MV-4-11 (cell line): ENCODE measurements at regions not wholly inside any gene's neighbourhood (a gene's known extent, or its start where the extent isn't known, plus 50 kb on each side); places are given as distances from the start of the nearest gene placed in this dataset.
"Not testable (repeated sequence)": the region's sequence is repeated elsewhere in the genome, so short reads cannot be mapped to it uniquely, and the experiment has no call there.

Experiments
- DNase-seq: peaks from one replicate; lab custom pipeline; 2025; lab: John Stamatoyannopoulos, UW

DNA sequence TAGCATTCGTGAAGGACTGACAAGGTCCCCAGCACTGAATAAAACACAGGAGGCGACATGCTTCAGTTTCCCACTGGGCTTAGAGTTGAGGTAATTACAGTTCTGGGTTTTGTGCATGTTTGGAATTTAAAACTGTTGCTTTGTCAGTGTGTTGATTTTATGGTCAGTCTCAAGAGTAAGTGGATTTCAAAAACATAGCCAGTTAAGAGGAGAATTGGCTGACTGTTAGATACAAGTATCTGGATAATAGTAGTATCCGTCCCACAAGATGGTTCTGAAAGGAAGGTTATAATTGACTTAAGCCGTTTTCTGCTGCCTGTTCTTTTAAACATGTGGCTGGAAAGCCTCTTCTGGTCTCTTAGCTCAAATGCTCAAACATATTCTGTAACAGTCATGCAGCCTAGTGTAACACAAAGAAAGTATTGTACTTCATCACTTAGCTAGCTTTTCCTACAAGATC is 170.9 kb downstream of the POLR1F start:
- DNase-seq: no peak

DNA sequence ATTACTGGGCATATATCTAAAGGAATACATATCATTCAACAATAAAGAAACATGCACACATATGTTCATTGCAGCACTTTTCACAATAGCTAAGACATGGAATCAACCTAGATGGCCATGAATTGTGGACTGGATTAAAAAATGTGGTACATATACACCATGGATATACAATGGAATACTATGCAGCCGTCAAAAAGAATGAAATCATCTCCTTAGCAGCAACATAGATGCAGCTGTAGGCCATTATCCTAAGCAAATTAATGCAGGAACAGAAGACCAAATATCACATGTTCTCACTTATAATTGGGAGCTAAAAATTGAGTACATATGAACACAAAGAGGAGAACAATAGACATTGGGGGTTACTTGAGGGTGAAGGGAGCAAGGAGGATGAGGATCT is 175.6 kb downstream of the POLR1F start:
- no peak for DNase-seq

DNA sequence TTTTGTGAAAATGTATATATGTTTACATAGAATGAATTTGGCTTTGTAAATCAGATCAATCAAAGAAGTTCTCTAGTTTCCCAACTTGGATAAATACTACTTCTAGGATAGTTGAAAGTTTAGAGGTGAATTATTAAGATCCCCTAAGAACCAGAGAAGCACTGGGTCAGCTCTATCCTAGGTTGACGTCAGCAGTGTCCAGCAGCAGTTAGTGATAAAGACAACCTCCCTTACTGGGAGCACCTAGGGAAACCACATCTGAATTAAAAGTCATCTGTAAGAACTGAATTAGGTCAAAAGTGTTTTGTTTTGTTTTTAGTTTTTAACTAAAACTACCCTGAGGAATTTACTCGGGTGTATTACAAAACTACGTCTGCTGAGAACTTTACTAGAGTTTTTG is 178.0 kb downstream of the POLR1F start:
- no peak for DNase-seq

DNA sequence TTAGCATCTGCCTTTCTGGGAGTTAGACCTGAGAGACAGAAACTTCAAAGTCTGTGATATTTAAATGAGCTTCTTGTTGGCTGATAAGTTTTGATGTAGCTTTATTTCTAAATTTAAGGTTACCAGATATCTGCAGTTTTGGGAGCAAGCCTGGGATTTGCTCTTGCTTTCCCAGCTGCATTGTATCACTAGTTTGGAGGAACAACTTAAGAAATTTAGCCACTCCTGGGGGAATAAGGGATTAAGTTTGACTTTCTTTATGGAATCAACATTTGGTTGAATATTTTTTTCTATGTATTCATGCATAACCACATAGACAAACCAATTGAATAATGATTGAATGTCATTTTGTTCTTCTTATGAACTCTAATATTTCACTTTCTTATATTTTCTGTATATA is 178.6 kb downstream of the POLR1F start:
- DNase-seq: no peak

DNA sequence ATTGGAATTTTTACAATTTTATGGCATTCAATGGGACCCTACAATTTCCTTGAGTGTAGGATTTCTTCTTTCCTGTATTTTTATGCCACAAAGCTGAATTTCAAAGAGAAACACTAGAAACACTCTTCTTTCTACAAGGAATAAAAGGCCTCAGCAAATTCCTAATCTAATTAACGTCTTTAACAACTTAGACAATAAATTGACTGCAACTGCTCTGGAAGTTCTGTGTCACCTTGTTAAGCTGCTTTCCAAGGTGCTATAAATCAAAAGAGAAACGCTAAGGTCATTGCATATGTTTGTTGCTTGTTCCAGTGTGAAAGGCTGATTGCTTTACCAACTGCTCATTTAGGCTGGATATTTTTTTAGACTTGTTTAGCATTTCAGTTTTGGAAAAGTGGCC is 182.2 kb downstream of the POLR1F start:
- DNase-seq: no peak

DNA sequence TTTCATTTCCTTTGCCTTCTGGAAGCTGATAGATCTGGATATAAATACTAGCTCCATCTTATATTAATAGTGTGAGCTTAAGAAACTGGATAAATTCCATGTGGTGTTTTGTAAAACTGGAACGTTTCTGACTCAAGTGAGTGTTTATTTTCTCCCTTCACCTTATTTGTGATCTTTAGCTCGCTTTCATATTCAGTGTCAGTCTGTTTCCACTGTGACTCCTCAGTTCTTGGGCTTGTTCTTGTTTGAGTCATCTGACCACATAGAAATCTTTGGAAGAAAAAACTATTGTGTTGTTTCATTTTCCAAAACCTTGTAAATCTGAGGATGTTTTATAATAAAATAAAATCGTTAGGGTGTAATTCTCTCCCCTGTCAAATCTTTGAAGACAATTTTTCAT is 186.4 kb downstream of the POLR1F start:
- no peak for DNase-seq

DNA sequence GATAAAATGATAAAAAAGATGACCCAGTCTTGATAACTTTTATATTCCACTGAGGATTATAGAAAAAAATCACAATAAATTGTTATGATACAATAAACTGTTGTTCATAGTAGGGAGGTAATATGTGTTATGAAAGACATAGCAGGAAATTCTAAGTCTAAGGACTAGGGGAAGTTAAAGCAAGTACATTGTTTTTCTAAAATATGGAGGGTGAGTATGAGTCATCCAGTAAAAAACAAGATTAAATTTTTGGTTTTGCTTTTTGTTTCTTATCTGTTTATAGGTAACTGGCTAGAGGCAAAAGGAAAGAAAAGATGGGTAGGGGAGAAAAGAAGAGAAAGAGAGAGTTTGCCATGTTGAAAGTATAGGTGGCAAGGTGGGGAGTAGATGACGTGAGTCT is 188.4 kb downstream of the POLR1F start:
- DNase-seq: no peak

DNA sequence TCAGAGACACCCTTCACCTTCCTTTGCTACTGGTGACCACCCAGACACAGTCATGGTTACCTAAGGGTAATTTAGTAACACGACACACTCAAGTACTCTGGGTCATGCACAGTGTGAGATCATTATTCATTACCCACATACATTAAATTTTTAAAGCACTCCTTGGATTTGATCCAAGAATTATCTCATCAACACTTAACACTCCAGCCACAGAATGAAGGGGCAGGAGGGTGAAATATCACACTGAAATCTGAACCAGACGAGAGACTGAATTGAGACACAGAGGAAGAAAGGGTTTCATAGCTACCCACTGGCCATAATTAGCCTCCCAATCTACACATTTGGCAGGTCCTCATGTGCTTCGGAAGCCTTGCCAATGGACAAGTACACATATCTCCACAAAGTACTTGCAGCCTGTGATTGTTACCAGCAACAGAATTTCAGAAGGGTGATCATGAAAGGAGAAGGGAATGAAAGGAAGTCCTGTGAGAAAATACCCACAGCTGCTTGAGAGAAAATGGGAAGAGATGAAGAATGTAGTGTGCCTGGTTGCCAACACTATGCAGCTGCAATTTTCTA is 189.3 kb downstream of the POLR1F start:
- no peak for DNase-seq

DNA sequence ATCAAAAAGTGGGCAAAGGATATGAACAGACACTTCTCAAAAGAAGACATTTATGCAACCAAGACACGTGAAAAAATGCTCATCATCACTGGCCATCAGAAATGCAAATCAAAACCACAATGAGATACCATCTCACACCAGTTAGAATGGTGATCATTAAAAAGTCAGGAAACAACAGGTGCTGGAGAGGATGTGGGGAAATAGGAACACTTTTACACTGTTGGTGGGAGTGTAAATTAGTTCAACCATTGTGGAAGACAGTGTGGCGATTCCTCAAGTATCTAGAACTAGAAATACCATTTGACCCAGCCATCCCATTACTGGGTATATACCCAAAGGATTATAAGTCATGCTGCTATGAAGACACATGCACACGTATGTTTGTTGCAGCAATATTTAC is 191.3 kb downstream of the POLR1F start:
- not testable (repeated sequence) for DNase-seq

DNA sequence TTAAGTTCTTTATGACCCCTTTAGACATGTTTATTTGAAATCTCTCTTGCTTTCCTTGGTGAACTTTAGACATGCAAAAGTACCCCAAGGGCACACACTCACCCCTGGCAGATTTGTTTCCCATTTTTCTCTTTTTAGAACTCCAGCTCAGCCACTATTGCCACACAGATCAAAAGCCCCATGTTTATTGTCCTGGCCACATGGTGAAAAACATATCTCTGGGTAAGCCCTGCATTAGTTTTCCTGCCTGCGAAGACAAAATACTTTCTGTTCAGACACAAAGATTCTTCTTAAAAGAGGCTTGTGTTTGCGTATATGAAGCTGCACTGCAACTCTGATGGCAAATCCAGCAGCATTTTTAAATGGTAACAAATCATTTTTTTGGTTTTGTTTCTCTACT is 200.0 kb downstream of the POLR1F start:
- no peak for DNase-seq

DNA sequence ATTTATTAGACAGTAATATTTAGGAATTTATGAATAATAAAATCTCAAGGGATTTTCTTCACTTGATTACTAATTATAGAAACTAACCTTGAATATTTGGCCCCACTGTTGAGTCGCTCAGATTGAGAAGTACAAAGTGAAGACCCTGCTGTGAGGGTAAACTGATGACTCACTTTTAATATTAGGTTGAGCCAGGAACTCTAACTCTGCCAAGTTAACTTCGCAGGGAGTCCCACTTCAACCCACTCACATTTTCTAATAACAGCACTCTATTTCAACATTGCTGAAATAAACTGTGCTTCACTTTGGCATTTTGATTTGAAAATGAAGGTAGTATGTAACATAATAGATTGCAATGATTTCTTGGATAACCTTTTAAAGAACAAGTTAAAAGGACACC is 200.7 kb downstream of the POLR1F start:
- DNase-seq: no peak

DNA sequence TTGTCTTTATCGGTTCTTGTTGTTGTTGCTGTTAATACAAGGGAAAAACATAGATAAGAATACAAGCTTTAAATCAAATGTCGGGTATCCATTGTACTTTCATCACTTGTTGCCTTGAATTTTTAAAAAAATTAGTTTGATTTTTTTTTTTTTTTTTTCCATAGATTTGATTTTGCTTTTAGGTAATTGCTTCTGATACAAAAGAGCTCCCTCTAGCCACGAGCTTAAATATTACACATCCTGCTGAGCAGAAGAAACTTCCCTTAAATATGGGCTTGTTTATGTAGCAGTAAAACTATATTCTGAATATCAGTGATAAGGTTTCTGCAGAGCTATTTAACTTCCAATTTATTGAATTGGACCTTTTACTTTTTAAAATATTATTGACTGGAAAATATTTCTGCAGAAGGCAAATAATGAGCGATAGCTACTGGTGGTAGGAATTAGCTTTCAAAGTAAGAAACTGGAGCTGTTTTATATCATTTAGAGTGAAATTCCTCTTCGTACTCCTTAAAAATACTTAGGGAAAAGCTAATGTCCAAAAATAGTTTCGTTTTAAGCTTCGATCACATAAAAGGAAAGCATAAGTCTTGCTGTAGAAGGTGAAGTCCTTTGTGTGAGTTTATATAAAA is 216.9 kb downstream of the POLR1F start:
- DNase-seq: peak; percentile 4

DNA sequence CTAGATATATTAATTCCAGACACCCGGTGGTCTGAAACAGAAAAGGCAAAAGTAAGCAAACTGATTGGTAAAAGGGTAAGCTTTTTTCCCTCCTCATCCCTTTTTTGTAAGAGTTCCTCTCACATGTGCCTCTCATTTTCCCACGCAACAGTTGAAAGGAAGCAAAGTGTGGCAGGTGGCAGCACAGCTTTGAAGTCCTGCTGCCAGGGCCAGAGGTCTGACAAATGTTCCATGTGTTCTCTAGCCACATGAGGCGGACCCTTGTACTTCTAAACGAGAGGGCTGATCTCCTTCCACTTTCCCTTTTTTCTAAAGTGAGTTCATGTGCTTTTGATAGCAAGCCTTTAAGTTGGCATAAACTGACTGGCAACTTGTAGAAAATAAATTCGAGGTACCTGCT is 217.5 kb downstream of the POLR1F start:
- no peak for DNase-seq

DNA sequence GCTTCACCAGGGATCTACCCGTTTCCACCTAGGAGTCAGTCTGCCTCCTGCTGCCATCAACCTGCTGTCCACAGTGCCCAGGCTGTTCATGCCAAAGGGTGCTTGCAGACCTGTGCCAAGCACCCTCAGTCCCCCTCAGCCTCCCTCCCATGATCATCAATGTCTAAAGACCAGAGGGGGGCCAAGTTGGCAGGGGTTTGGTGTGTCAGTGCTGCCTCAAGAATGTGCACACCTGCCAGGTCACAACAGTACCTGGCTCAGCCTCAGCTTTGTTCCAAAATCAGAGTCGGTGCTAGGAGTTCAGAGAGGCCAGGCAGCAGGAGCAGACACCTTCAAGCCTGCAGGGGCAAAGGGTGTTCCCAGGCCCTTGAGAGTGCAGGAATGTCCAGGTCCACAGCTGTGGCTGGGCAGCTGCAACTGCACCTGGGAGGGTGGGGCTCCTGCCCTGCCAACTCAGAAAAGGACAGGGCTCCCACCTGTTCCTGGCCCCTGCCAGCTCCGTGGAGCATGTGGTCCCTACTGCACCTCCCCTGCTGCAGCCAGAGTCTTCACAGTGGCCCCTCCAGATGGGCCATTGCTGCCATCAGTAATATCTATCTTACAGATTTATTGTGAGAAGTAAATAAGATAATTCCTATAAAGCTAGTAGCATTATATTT is 219.5 kb downstream of the POLR1F start:
- DNase-seq: no peak

DNA sequence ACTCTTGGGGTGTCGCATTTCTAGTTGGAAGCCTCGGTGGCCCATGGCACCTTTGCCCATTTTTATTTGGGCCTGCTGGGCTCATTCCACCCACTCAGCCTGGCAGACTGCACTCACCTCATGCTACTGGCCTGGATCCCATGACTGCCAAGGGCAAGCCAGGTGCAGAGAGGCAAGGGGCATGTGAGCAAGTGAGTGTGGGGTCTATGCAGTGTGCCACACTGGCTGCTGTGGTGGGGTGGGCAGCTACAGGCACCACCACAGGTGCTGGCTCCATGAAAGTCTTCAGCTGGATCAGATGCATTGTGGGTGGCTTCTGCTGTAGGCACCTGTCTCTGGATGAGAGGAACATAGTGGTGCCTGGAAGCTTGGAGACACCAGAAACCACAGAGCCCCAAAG is 220.8 kb downstream of the POLR1F start:
- no peak for DNase-seq

DNA sequence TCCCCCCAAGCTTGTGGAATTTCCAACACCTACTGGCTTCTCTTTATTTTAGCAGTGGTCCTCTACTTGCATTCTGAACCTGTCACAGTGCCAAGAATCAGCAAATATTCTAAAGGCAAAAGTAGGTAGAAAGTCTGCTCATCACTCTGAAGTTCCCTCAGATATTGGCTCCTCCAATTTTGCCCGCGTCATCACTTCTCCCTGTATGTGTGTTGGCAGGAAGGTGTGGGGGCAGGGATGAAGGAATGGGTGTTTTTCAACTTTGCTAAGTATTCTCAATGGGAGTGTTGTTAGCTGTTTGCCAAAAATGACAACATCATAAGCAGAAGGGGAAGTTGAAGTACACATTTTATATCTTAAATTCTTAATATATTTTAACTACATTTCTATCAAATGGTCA is 226.2 kb downstream of the POLR1F start:
- DNase-seq: no peak

DNA sequence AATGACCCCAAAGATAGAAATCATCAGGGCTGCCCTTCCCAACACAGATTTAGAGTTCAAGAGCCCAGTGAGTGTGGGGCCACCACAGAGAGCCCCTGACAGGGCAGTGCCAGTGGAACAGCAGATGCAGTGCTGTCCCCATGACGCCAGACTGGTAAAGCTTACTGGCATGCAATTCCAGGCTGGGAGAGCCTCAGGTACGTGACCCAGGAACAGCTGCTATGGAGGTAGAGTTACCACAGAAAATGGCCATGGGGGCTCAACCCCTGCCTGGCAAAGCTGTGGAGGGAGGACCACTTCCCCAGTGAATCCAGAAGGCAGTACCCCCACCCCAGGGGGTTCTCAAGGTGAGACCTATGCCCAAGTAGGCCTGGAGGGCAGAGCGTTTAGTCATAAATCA is 228.5 kb downstream of the POLR1F start:
- DNase-seq: no peak

DNA sequence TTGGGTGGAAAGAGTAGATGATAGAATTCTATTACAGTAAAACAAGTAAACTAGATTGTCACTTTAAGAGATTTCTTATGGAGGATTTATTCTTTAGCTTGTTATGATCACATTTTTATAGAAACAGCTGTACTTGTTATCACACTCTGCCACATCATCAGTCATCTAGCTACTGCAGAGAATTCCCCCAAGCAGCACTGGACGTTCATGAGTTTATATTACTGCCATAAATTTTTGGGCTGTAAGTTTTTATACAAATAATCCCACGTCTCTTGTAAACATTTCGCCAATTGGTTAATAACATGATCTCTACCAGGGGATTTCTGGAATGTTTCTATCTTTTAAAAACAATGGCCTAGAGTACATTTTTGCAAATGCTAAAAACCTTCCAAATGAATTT is 238.8 kb downstream of the POLR1F start:
- no peak for DNase-seq

DNA sequence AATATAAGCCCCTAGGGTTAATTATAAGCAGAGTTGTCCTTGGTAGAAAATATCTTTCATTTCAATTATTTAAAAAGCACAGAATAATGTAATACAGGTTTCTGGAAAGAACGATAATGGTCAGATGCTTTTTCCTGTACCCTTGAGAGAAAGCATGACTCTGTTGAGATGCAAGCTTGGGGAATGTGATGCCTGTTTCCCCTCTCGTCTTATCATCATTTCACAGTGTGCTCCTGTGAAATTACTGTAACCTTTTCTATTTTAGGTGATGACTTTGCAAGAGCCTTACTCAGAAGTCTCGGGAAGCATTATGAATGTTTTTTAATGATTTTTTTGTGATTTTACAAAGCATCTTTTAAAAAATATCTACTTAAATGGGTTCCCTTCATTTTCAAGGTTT is 243.0 kb downstream of the POLR1F start:
- DNase-seq: no peak

DNA sequence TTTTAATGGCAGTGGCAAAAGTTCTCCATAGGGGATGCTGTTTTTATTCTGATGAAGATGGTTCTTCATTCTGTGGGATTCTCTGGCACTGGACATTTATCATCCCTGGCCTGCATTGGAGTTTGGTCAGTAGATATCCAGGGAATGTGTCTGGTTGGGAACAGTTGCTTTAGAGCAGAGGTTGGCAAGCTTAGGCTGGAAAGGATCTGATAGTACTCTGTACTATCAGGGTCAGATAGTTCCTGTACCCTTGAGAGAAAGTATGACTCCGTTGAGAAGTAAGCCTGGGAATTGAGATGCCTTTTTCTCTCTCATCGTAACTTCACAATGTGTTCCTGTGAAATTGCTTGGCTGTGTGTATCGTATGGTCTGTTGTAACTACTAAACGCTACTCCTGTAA is 244.1 kb downstream of the POLR1F start:
- DNase-seq: no peak

DNA sequence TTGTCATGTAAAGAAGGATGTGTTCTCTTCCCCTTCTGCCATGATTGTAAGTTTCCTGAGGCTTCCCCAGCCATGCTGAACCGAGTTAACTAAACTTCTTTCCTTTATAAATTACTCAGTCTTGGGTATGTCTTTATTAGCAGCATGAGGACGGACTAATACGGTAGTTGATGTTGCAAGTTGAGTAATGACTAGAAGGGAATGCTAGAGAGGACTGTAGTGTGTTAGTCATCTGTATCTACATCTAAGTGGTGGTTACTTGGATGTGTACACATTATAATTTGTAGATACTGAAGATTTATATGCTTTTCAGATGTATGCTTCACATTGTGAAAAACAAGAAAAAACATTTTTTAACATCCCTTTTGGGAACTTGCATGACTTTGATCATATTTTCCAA is 244.6 kb downstream of the POLR1F start:
- no peak for DNase-seq

DNA sequence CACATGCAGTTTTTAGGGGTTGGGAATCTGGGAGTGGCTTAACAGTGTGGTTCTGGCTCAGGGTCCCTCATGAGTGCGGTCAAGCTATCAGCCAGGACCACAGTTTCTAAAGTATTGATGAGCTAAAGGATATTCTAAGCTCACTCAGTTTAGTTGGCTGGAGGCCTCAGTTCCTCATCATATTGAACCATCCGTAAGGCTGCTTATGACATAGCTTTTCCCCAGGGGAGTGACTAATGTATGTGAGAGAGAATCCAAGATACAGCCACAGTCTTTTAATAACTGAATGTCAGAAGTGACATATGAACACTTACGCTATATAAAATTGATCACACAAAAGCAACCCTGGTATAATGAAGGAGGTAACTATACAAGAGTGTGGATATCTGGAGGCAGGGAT is 245.3 kb downstream of the POLR1F start:
- DNase-seq: no peak

DNA sequence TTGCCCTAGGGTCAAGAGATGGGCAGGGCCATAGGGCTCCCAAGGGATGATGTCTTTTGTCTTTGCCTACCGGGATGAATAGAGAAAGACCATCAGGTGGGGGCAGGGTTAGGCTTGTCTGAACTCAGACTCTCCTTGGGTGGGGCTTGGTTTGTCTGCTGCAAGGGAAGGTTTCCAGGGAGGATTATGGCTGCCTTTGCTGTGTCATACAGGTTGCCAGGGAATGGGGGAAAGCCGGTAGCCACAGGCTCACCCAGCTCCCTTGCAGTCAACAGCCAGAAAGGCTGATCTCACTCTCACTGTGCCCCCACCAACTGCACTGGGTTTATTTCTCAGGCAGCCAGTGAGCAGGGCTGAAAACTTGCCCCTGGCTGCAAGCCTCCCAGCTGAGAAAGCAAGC is 253.2 kb downstream of the POLR1F start:
- DNase-seq: no peak

DNA sequence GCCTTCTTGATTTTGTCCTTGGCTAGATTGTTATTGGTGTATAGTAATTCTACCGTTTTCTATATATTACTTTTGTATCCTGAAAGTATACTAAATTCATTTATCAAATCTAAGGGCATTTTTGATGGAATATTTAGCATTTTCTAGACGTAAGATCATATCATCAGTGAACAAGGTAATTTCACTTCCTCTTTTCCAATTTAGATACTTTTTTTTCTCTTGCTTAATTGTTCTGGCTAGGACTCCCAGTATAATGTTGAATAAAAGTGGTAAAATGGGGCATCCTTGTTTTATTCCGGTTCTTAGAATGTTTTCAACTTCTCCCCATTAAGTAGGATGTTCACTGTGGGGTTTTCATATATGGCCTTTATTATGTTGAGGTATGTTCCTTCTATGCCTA is 260.7 kb downstream of the POLR1F start:
- DNase-seq: no peak
